SK-N-MC (cell line): ENCODE measurements at regions not wholly inside any gene's neighbourhood (a gene's known extent, or its start where the extent isn't known, plus 50 kb on each side); places are given as distances from the start of the nearest gene placed in this dataset.

Source experiments
- DNase-seq: peaks from one replicate; pipeline ENCODE4 v3.0.0-alpha.2; 2011; ENCODE audit warnings: low read depth, low spot score
- H3K27ac ChIP-seq: fragments of 200-600 bp; sonication (generic); 2 replicates; pipeline ENCODE4 v1.5.1; 2016; ENCODE audit warnings: mixed run types
- H3K36me3 ChIP-seq: fragments of 200-600 bp; sonication (generic); 2 replicates; pipeline ENCODE4 v1.6.1; 2017; ENCODE audit warnings: antibody characterized with exemption, low read length, mixed read lengths; ENCODE audit not compliant: insufficient read depth
- H3K4me3 ChIP-seq: fragments of 200-600 bp; sonication (generic); 2 replicates; pipeline ENCODE4 v1.5.1; 2016
- H3K9ac ChIP-seq: fragments of 200-600 bp; sonication (generic); 2 replicates; pipeline ENCODE4 v1.8.0; 2017; ENCODE audit warnings: mixed run types, mixed read lengths; ENCODE audit not compliant: insufficient read length
- H3K9me3 ChIP-seq: fragments of 200-600 bp; sonication (generic); 2 replicates; pipeline ENCODE4 v1.6.1; 2017; ENCODE audit warnings: low read depth, mild to moderate bottlenecking, antibody characterized with exemption, low read length, moderate library complexity, mixed read lengths
- EZH2 ChIP-seq: fragments of 200-600 bp; sonication (generic); IDR thresholded peaks from one replicate; pipeline ENCODE4 v1.6.1; 2017; ENCODE audit warnings: antibody characterized with exemption
- FOXP2 ChIP-seq: optimal IDR thresholded peaks from 2 replicates; pipeline ENCODE3; 2011; ENCODE audit warnings: mild to moderate bottlenecking, moderate library complexity; ENCODE audit not compliant: insufficient read depth; ENCODE audit errors: extremely low read length, control extremely low read depth
- POLR2AphosphoS5 ChIP-seq: IDR thresholded peaks from 2 replicates; pipeline ENCODE4 v1.6.1; 2012; ENCODE audit warnings: mild to moderate bottlenecking, low read depth, low read length, borderline replicate concordance

GRCh38 chr17:45675892-45676291 lies 108.2 kb upstream of the CRHR1 start:
- Histone ChIP-seq H3K4me3 (no peak overlapping the region), H3K9ac (no peak overlapping the region), H3K36me3 (no peaks in the 10 kb centered on the region), H3K27ac (no peak overlapping the region), H3K9me3 (no peaks in the 10 kb centered on the region)
- TF ChIP-seq FOXP2 (no peak), POLR2AphosphoS5 (no peak), EZH2 (no peak)
- DNase-seq = no peak

- Histone ChIP-seq H3K9me3 (no peaks in the 10 kb centered on the region), H3K9ac (no peak overlapping the region), H3K36me3 (no peaks in the 10 kb centered on the region), H3K27ac (no peak overlapping the region), H3K4me3 (no peak overlapping the region)
- no peak for DNase-seq
- no peak for TF ChIP-seq POLR2AphosphoS5
- TF ChIP-seq FOXP2 = no peak
- no peak for TF ChIP-seq EZH2
Observed at GRCh38 chr17:45676695-45677094, 107.4 kb upstream of the CRHR1 start.

GRCh38 chr17:45677770-45678169 lies 106.3 kb upstream of the CRHR1 start:
- H3K9ac ChIP-seq = no peak overlapping the region
- no peak overlapping the region for H3K4me3 ChIP-seq
- H3K27ac ChIP-seq = no peak overlapping the region
- H3K9me3 ChIP-seq = no peaks in the 10 kb centered on the region
- TF ChIP-seq POLR2AphosphoS5 = no peak
- TF ChIP-seq EZH2 = no peak
- no peak for TF ChIP-seq FOXP2
- H3K36me3 ChIP-seq = no peaks in the 10 kb centered on the region
- DNase-seq = no peak

GRCh38 chr17:45679426-45679825 lies 104.7 kb upstream of the CRHR1 start:
- TF ChIP-seq EZH2 = no peak
- TF ChIP-seq FOXP2 = no peak
- TF ChIP-seq POLR2AphosphoS5 = no peak
- Histone ChIP-seq H3K9me3 (no peaks in the 10 kb centered on the region), H3K9ac (no peak overlapping the region), H3K36me3 (no peaks in the 10 kb centered on the region), H3K4me3 (no peak overlapping the region), H3K27ac (no peak overlapping the region)
- no peak for DNase-seq

- H3K36me3 ChIP-seq = no peaks in the 10 kb centered on the region
- H3K27ac ChIP-seq = no peak overlapping the region
- TF ChIP-seq EZH2 = no peak
- no peak for TF ChIP-seq FOXP2
- no peak for TF ChIP-seq POLR2AphosphoS5
- no peaks in the 10 kb centered on the region for H3K9me3 ChIP-seq
- no peak for DNase-seq
- H3K4me3 ChIP-seq = no peak overlapping the region
- no peak overlapping the region for H3K9ac ChIP-seq
Observed at GRCh38 chr17:45680360-45680759, 103.8 kb upstream of the CRHR1 start.

GRCh38 chr17:45681706-45682105 lies 102.4 kb upstream of the CRHR1 start:
- H3K36me3 ChIP-seq = no peaks in the 10 kb centered on the region
- no peak overlapping the region for H3K4me3 ChIP-seq
- H3K9ac ChIP-seq = no peak overlapping the region
- TF ChIP-seq FOXP2 (no peak), POLR2AphosphoS5 (no peak), EZH2 (no peak)
- H3K27ac ChIP-seq = no peak overlapping the region
- H3K9me3 ChIP-seq = no peaks in the 10 kb centered on the region
- no peak for DNase-seq

GRCh38 chr17:45686250-45686649 lies 97.9 kb upstream of the CRHR1 start:
- Histone ChIP-seq H3K27ac (no peak overlapping the region), H3K36me3 (no peaks in the 10 kb centered on the region), H3K9me3 (no peaks in the 10 kb centered on the region), H3K9ac (no peak overlapping the region), H3K4me3 (no peak overlapping the region)
- DNase-seq = no peak
- TF ChIP-seq EZH2 = no peak
- no peak for TF ChIP-seq FOXP2
- TF ChIP-seq POLR2AphosphoS5 = no peak

- Histone ChIP-seq H3K9me3 (no peaks in the 10 kb centered on the region), H3K27ac (no peak overlapping the region), H3K4me3 (no peak overlapping the region), H3K9ac (no peak overlapping the region), H3K36me3 (no peaks in the 10 kb centered on the region)
- TF ChIP-seq FOXP2 (no peak), EZH2 (no peak), POLR2AphosphoS5 (no peak)
- DNase-seq = no peak
Observed at GRCh38 chr17:45687594-45687993, 96.5 kb upstream of the CRHR1 start.

GRCh38 chr17:45688353-45688752 lies 95.8 kb upstream of the CRHR1 start:
- no peaks in the 10 kb centered on the region for H3K36me3 ChIP-seq
- no peak overlapping the region for H3K4me3 ChIP-seq
- no peak for DNase-seq
- TF ChIP-seq POLR2AphosphoS5 (no peak), EZH2 (no peak), FOXP2 (no peak)
- H3K9ac ChIP-seq = no peak overlapping the region
- no peaks in the 10 kb centered on the region for H3K9me3 ChIP-seq
- H3K27ac ChIP-seq = no peak overlapping the region
